Islet precursor cell (in vitro differentiated cells): ENCODE measurements at regions not wholly inside any gene's neighbourhood (a gene's known extent, or its start where the extent isn't known, plus 50 kb on each side); places are given as distances from the start of the nearest gene placed in this dataset.
"Not testable (repeated sequence)": the region's sequence is repeated elsewhere in the genome, so short reads cannot be mapped to it uniquely, and the experiment has no call there.

Experiments used
- DNase-seq: peaks from one replicate; pipeline ENCODE4 v3.0.0-alpha.2; 2018

GRCh38 chr3:95711789-95712188 is 1102.6 kb upstream of the EPHA6 start:
- no peak for DNase-seq

GRCh38 chr3:95715128-95715527 is 1099.3 kb upstream of the EPHA6 start:
- no peak for DNase-seq

GRCh38 chr3:95717048-95717447 is 1097.3 kb upstream of the EPHA6 start:
- no peak for DNase-seq

- DNase-seq = no peak
Observed at GRCh38 chr3:95718168-95718567, 1096.2 kb upstream of the EPHA6 start.

GRCh38 chr3:95719481-95719880 is 1094.9 kb upstream of the EPHA6 start:
- no peak for DNase-seq

- DNase-seq = no peak
Observed at GRCh38 chr3:95721938-95722337, 1092.5 kb upstream of the EPHA6 start.

- no peak for DNase-seq
Observed at GRCh38 chr3:95725770-95726169, 1088.6 kb upstream of the EPHA6 start.

- no peak for DNase-seq
Observed at GRCh38 chr3:95731753-95732152, 1082.6 kb upstream of the EPHA6 start.

- no peak for DNase-seq
Observed at GRCh38 chr3:95733336-95733735, 1081.1 kb upstream of the EPHA6 start.

- DNase-seq = no peak
Observed at GRCh38 chr3:95738045-95738444, 1076.3 kb upstream of the EPHA6 start.

- not testable (repeated sequence) for DNase-seq
Observed at GRCh38 chr3:95744896-95745295, 1069.5 kb upstream of the EPHA6 start.

GRCh38 chr3:95750097-95750496 is 1064.3 kb upstream of the EPHA6 start:
- DNase-seq = no peak

GRCh38 chr3:95751509-95751908 is 1062.9 kb upstream of the EPHA6 start:
- DNase-seq = no peak

- no peak for DNase-seq
Observed at GRCh38 chr3:95752199-95752598, 1062.2 kb upstream of the EPHA6 start.

GRCh38 chr3:95758707-95759106 is 1055.7 kb upstream of the EPHA6 start:
- DNase-seq = no peak

GRCh38 chr3:95759614-95760301 is 1054.6 kb upstream of the EPHA6 start:
- DNase-seq = no peak

GRCh38 chr3:95775486-95776094 is 1038.8 kb upstream of the EPHA6 start:
- no peak for DNase-seq

- no peak for DNase-seq
Observed at GRCh38 chr3:95781598-95781997, 1032.8 kb upstream of the EPHA6 start.

GRCh38 chr3:95789111-95789510 is 1025.3 kb upstream of the EPHA6 start:
- no peak for DNase-seq

GRCh38 chr3:95797081-95797480 is 1017.3 kb upstream of the EPHA6 start:
- DNase-seq = peak; percentile 39

- no peak for DNase-seq
Observed at GRCh38 chr3:95798628-95799027, 1015.8 kb upstream of the EPHA6 start.

- no peak for DNase-seq
Observed at GRCh38 chr3:95810462-95810861, 1003.9 kb upstream of the EPHA6 start.

GRCh38 chr3:95813244-95813643 is 1001.1 kb upstream of the EPHA6 start:
- no peak for DNase-seq

GRCh38 chr3:95815828-95816227 is 998.6 kb upstream of the EPHA6 start:
- DNase-seq = peak; percentile 96

- DNase-seq = no peak
Observed at GRCh38 chr3:95826419-95826818, 988.0 kb upstream of the EPHA6 start.
